ENCODE measurements at regions not wholly inside any gene's neighbourhood (a gene's known extent, or its start where the extent isn't known, plus 50 kb on each side); places are given as distances from the start of the nearest gene placed in this dataset.

DNA sequence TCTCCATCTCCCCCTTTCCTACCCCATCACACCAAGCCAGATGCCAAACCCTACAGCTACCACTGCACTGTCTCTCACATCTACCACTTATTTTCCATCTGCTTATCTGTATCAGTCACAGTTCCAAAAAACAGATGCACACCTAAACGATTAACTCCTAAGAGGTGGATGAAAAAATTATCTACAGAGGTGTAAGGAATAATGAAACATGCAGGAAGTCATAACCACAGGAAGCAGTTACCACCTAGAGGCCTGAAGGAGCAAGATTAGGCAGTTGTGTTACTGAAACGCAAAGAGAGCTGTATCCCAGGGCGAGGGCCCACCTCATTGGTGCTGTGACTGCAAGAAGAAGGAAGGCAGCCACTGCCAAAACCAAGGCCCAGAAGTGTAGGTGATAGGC is 87.8 kb upstream of the FAM241A start:
- TF ChIP-seq, protein P1, sequence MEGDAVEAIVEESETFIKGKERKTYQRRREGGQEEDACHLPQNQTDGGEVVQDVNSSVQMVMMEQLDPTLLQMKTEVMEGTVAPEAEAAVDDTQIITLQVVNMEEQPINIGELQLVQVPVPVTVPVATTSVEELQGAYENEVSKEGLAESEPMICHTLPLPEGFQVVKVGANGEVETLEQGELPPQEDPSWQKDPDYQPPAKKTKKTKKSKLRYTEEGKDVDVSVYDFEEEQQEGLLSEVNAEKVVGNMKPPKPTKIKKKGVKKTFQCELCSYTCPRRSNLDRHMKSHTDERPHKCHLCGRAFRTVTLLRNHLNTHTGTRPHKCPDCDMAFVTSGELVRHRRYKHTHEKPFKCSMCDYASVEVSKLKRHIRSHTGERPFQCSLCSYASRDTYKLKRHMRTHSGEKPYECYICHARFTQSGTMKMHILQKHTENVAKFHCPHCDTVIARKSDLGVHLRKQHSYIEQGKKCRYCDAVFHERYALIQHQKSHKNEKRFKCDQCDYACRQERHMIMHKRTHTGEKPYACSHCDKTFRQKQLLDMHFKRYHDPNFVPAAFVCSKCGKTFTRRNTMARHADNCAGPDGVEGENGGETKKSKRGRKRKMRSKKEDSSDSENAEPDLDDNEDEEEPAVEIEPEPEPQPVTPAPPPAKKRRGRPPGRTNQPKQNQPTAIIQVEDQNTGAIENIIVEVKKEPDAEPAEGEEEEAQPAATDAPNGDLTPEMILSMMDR (IDR thresholded peaks at IDR 0.05; ENCODE audit: low read length), result no peak
- no peak for TF ChIP-seq EZH2 (optimal IDR thresholded peaks at IDR 0.05; ENCODE audit: low read depth, low read length)

Measured in MM.1S (cell line).